ENCODE measurements at regions not wholly inside any gene's neighbourhood (a gene's known extent, or its start where the extent isn't known, plus 50 kb on each side); places are given as distances from the start of the nearest gene placed in this dataset.
"Not testable (repeated sequence)": the region's sequence is repeated elsewhere in the genome, so short reads cannot be mapped to it uniquely, and the experiment has no call there.

- DNase-seq (ENCODE audit: low read depth in 2 of 2), result no peak
These were observed 395.4 kb downstream of the ZNF804A start for GRCh38 chr2:184993746-184994145.

GRCh38 chr2:185006481-185006880 lies 408.2 kb downstream of the ZNF804A start:
- no peak for DNase-seq (ENCODE audit: low read depth in 2 of 2)

- DNase-seq (ENCODE audit: low read depth in 2 of 2), result no peak
These were observed 414.3 kb downstream of the ZNF804A start for GRCh38 chr2:185012643-185013042.

GRCh38 chr2:185014076-185014475 lies 415.7 kb downstream of the ZNF804A start:
- no peak for DNase-seq (ENCODE audit: low read depth in 2 of 2)

GRCh38 chr2:185025891-185026290 lies 427.6 kb downstream of the ZNF804A start:
- DNase-seq (ENCODE audit: low read depth in 2 of 2), result not testable (repeated sequence)

GRCh38 chr2:185035906-185036305 lies 437.6 kb downstream of the ZNF804A start:
- no peak for DNase-seq (ENCODE audit: low read depth in 2 of 2)

- no peak for DNase-seq (ENCODE audit: low read depth in 2 of 2)
These were observed 446.1 kb downstream of the ZNF804A start for GRCh38 chr2:185044323-185044874.

GRCh38 chr2:185050804-185051203 lies 452.5 kb downstream of the ZNF804A start:
- no peak for DNase-seq (ENCODE audit: low read depth in 2 of 2)

GRCh38 chr2:185063761-185064160 lies 465.4 kb downstream of the ZNF804A start:
- DNase-seq (ENCODE audit: low read depth in 2 of 2), result no peak

- DNase-seq (ENCODE audit: low read depth in 2 of 2), result no peak
These were observed 467.8 kb downstream of the ZNF804A start for GRCh38 chr2:185066128-185066527.

- DNase-seq (ENCODE audit: low read depth in 2 of 2), result no peak
These were observed 470.8 kb downstream of the ZNF804A start for GRCh38 chr2:185069107-185069506.

GRCh38 chr2:185074156-185074555 lies 475.8 kb downstream of the ZNF804A start:
- no peak for DNase-seq (ENCODE audit: low read depth in 2 of 2)

- no peak for DNase-seq (ENCODE audit: low read depth in 2 of 2)
These were observed 484.4 kb downstream of the ZNF804A start for GRCh38 chr2:185082749-185083148.

GRCh38 chr2:185108588-185108987 lies 510.3 kb downstream of the ZNF804A start:
- no peak for DNase-seq (ENCODE audit: low read depth in 2 of 2)

- DNase-seq (ENCODE audit: low read depth in 2 of 2), result no peak
These were observed 529.1 kb downstream of the ZNF804A start for GRCh38 chr2:185127412-185127811.

- no peak for DNase-seq (ENCODE audit: low read depth in 2 of 2)
These were observed 530.0 kb downstream of the ZNF804A start for GRCh38 chr2:185128346-185128745.

- DNase-seq (ENCODE audit: low read depth in 2 of 2), result no peak
These were observed 530.7 kb downstream of the ZNF804A start for GRCh38 chr2:185128996-185129395.

- DNase-seq (ENCODE audit: low read depth in 2 of 2), result no peak
These were observed 532.4 kb downstream of the ZNF804A start for GRCh38 chr2:185130685-185131084.

GRCh38 chr2:185132501-185133041 lies 534.2 kb downstream of the ZNF804A start:
- DNase-seq (ENCODE audit: low read depth in 2 of 2), result no peak

- DNase-seq (ENCODE audit: low read depth in 2 of 2), result no peak
These were observed 539.4 kb downstream of the ZNF804A start for GRCh38 chr2:185137700-185138099.

GRCh38 chr2:185142677-185143076 lies 544.3 kb downstream of the ZNF804A start:
- DNase-seq (ENCODE audit: low read depth in 2 of 2), result no peak

- DNase-seq (ENCODE audit: low read depth in 2 of 2), result no peak
These were observed 546.0 kb downstream of the ZNF804A start for GRCh38 chr2:185144159-185144919.
